HL-60 (cell line): ENCODE measurements at regions not wholly inside any gene's neighbourhood (a gene's known extent, or its start where the extent isn't known, plus 50 kb on each side); places are given as distances from the start of the nearest gene placed in this dataset.

Experiments
- DNase-seq, 2 experiments: peaks; one replicate each; pipeline ENCODE4 v3.0.0-alpha.2; 2010 to 2020; ENCODE audit warnings: low read depth in 1 of 2, low spot score in 1 of 2
- H3K27ac ChIP-seq: fragments of 250-450 bp; sonication (Bioruptor Pico); replicated peaks from 2 replicates; pipeline ENCODE4 v1.5.1; 2020; ENCODE audit warnings: mild to moderate bottlenecking, moderate library complexity
- H3K27me3 ChIP-seq: fragments of 250-450 bp; sonication (Bioruptor Pico); 2 replicates; pipeline ENCODE4 v1.5.1; 2021; ENCODE audit warnings: mild to moderate bottlenecking, moderate library complexity; ENCODE audit not compliant: insufficient read depth, poor library complexity, severe bottlenecking
- H3K4me3 ChIP-seq: replicated peaks from 2 replicates; pipeline ENCODE4 v1.5.1; 2011; ENCODE audit warnings: mild to moderate bottlenecking, control low read depth, low read length; ENCODE audit not compliant: insufficient read depth
- CTCF ChIP-seq: IDR thresholded peaks from one replicate; pipeline ENCODE4 v1.5.1; 2011; ENCODE audit warnings: low read length, control low read depth, inconsistent platforms; ENCODE audit not compliant: insufficient read depth
- GABPA ChIP-seq: IDR thresholded peaks from 2 replicates; pipeline ENCODE4 v1.6.1; 2012; ENCODE audit warnings: low read depth
- POLR2AphosphoS5 ChIP-seq: IDR thresholded peaks from 2 replicates; pipeline ENCODE4 v1.6.1; 2012; ENCODE audit warnings: low read depth
- REST ChIP-seq: IDR thresholded peaks from 2 replicates; pipeline ENCODE4 v1.6.1; 2012; ENCODE audit warnings: low read depth; ENCODE audit not compliant: insufficient replicate concordance
- SPI1 ChIP-seq: IDR thresholded peaks from 2 replicates; pipeline ENCODE4 v1.6.1; 2012; ENCODE audit warnings: low read depth, mild to moderate bottlenecking, borderline replicate concordance

- no peak overlapping the region for H3K27ac ChIP-seq
- no peak for TF ChIP-seq SPI1
- no peak for TF ChIP-seq REST
- no peak for TF ChIP-seq GABPA
- TF ChIP-seq CTCF, result no peak
- TF ChIP-seq POLR2AphosphoS5, result no peak
- H3K27me3 ChIP-seq, result no peaks in the 10 kb centered on the region
- DNase-seq, result no peak
- H3K4me3 ChIP-seq, result no peak overlapping the region
These were observed 217.8 kb downstream of the KIF26A start for GRCh38 chr14:104356020-104356737.

- H3K27me3 ChIP-seq, result no peaks in the 10 kb centered on the region
- DNase-seq, result no peak
- no peak for TF ChIP-seq CTCF
- H3K4me3 ChIP-seq, result no peak overlapping the region
- no peak overlapping the region for H3K27ac ChIP-seq
These were observed 218.6 kb downstream of the KIF26A start for GRCh38 chr14:104356738-104357688.

- no peak for DNase-seq
- TF ChIP-seq POLR2AphosphoS5 (no peak), SPI1 (no peak), CTCF (no peak), GABPA (no peak), REST (no peak)
- Histone ChIP-seq H3K27me3 (no peaks in the 10 kb centered on the region), H3K27ac (no peak overlapping the region), H3K4me3 (no peak overlapping the region)
These were observed 219.5 kb downstream of the KIF26A start for GRCh38 chr14:104357689-104358527.
